Islet of Langerhans (tissue), 1 donor: ENCODE measurements at regions not wholly inside any gene's neighbourhood (a gene's known extent, or its start where the extent isn't known, plus 50 kb on each side); places are given as distances from the start of the nearest gene placed in this dataset.
"Not testable (repeated sequence)": the region's sequence is repeated elsewhere in the genome, so short reads cannot be mapped to it uniquely, and the experiment has no call there.

Experiments used
- FAIRE-seq: peaks from one replicate; lab custom pipeline; 2011; peaks lifted over from hg19 to GRCh38; lab: Jason Lieb, UNC

- no peak for FAIRE-seq
Measured at GRCh38 chr5:131005963-131006684, 158.9 kb downstream of the HINT1 start.

- FAIRE-seq = no peak
Measured at GRCh38 chr5:131001507-131001906, 163.5 kb downstream of the HINT1 start.

- FAIRE-seq = no peak
Measured at GRCh38 chr5:131000289-131000688, 164.8 kb downstream of the HINT1 start.

GRCh38 chr5:130996720-130997119 lies 168.3 kb downstream of the HINT1 start:
- not testable (repeated sequence) for FAIRE-seq

- no peak for FAIRE-seq
Measured at GRCh38 chr5:130995851-130996250, 169.2 kb downstream of the HINT1 start.

GRCh38 chr5:130995254-130995515 lies 169.9 kb downstream of the HINT1 start:
- no peak for FAIRE-seq

- no peak for FAIRE-seq
Measured at GRCh38 chr5:130994496-130995253, 170.4 kb downstream of the HINT1 start.

- FAIRE-seq = no peak
Measured at GRCh38 chr5:130992621-130993020, 172.4 kb downstream of the HINT1 start.

- FAIRE-seq = no peak
Measured at GRCh38 chr5:130992095-130992494, 173.0 kb downstream of the HINT1 start.

- FAIRE-seq = no peak
Measured at GRCh38 chr5:130985776-130986175, 179.3 kb downstream of the HINT1 start.

- no peak for FAIRE-seq
Measured at GRCh38 chr5:130981663-130982062, 183.4 kb downstream of the HINT1 start.

GRCh38 chr5:130978475-130978874 lies 186.6 kb downstream of the HINT1 start:
- no peak for FAIRE-seq

- FAIRE-seq = no peak
Measured at GRCh38 chr5:130976493-130976892, 188.6 kb downstream of the HINT1 start.

GRCh38 chr5:130975847-130976246 lies 189.2 kb downstream of the HINT1 start:
- FAIRE-seq = no peak

GRCh38 chr5:130975299-130975698 lies 189.8 kb downstream of the HINT1 start:
- no peak for FAIRE-seq

GRCh38 chr5:130974021-130974683 lies 190.9 kb downstream of the HINT1 start:
- no peak for FAIRE-seq

GRCh38 chr5:130966990-130967525 lies 198.0 kb downstream of the HINT1 start:
- FAIRE-seq = no peak

- no peak for FAIRE-seq
Measured at GRCh38 chr5:130965920-130966319, 199.1 kb downstream of the HINT1 start.

- FAIRE-seq = no peak
Measured at GRCh38 chr5:130965360-130965759, 199.7 kb downstream of the HINT1 start.

GRCh38 chr5:130964231-130965202 lies 200.5 kb downstream of the HINT1 start:
- no peak for FAIRE-seq

- FAIRE-seq = no peak
Measured at GRCh38 chr5:130963798-130964197, 201.3 kb downstream of the HINT1 start.

GRCh38 chr5:130957151-130957550 lies 207.9 kb downstream of the HINT1 start:
- no peak for FAIRE-seq
